PC-9 (cell line): ENCODE measurements at regions not wholly inside any gene's neighbourhood (a gene's known extent, or its start where the extent isn't known, plus 50 kb on each side); places are given as distances from the start of the nearest gene placed in this dataset.

Experiments
- CTCF ChIP-seq: fragments of 200-600 bp; sonication (generic); conservative IDR thresholded peaks from 2 replicates; pipeline ENCODE4 v1.6.1; 2017; ENCODE audit warnings: mixed run types, antibody characterized with exemption, mild to moderate bottlenecking, moderate library complexity
- EZH2 ChIP-seq: fragments of 200-600 bp; sonication (generic); IDR thresholded peaks from 2 replicates; pipeline ENCODE4 v1.8.0; 2017; ENCODE audit warnings: antibody characterized with exemption, low read depth

DNA sequence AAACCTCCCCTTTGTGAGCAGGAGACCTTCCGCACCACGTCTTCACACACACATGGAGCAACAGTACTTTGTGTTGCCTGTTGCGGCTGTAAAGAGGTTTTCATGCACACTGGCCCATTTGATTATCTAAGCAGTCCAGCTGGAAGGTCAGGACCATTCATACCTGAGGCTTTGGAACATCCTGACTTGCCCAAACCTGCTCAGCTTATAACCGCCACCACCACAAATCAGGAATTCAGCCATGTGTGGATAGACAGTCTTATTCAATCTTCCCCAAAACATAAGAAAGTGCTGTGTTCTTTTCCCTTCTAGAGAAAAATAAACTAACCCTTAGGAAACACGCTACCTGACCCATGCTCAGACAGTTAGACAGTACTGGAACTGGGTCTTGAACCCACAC lies 81.6 kb upstream of the XYLT1 start:
- TF ChIP-seq CTCF (no peak), EZH2 (no peak)
